MM.1S (cell line): ENCODE measurements at regions not wholly inside any gene's neighbourhood (a gene's known extent, or its start where the extent isn't known, plus 50 kb on each side); places are given as distances from the start of the nearest gene placed in this dataset.

Source experiments
- DNase-seq: peaks from one replicate; pipeline ENCODE4 v3.0.0-alpha.2; 2015
- H2AFZ ChIP-seq: fragments of 300-600 bp; sonication (generic); 2 replicates; pipeline ENCODE4 v1.6.0; 2016; ENCODE audit warnings: antibody characterized with exemption, low read length
- H3F3A ChIP-seq: fragments of 300-600 bp; sonication (generic); 2 replicates; pipeline ENCODE4 v1.6.1; 2016; ENCODE audit warnings: mild to moderate bottlenecking, antibody characterized with exemption, low read length, moderate library complexity, mixed read lengths; ENCODE audit not compliant: insufficient read depth
- H3K27ac ChIP-seq: fragments of 300-600 bp; sonication (generic); 2 replicates; pipeline ENCODE4 v1.5.1; 2016; ENCODE audit warnings: mild to moderate bottlenecking, low read length
- H3K27me3 ChIP-seq: fragments of 300-600 bp; sonication (generic); replicated peaks from 2 replicates; pipeline ENCODE4 v1.6.0; 2016; ENCODE audit warnings: low read length; ENCODE audit not compliant: insufficient read depth
- H3K36me3 ChIP-seq: fragments of 300-600 bp; sonication (generic); replicated peaks from 2 replicates; pipeline ENCODE4 v1.6.1; 2016; ENCODE audit warnings: mild to moderate bottlenecking, low read length, mixed read lengths; ENCODE audit not compliant: insufficient read depth
- H3K4me1 ChIP-seq: fragments of 300-600 bp; sonication (generic); 2 replicates; pipeline ENCODE4 v1.6.1; 2016; ENCODE audit warnings: low read length, mixed read lengths
- H3K4me2 ChIP-seq: fragments of 300-600 bp; sonication (generic); 2 replicates; pipeline ENCODE4 v1.6.0; 2016; ENCODE audit warnings: low read depth, low read length
- H3K4me3 ChIP-seq: fragments of 300-600 bp; sonication (generic); 2 replicates; pipeline ENCODE4 v1.5.1; 2016; ENCODE audit warnings: low read length, mixed read lengths
- H3K79me2 ChIP-seq: fragments of 300-600 bp; sonication (generic); 2 replicates; pipeline ENCODE4 v1.6.1; 2016; ENCODE audit warnings: mixed run types, low read length, mixed read lengths
- H3K9ac ChIP-seq: fragments of 300-600 bp; sonication (generic); 2 replicates; pipeline ENCODE4 v1.6.1; 2016; ENCODE audit warnings: low read length, mixed read lengths
- H3K9me2 ChIP-seq: fragments of 300-600 bp; sonication (generic); replicated peaks from 2 replicates; pipeline ENCODE4 v1.6.1; 2016; ENCODE audit warnings: mild to moderate bottlenecking, low read length, mixed read lengths; ENCODE audit not compliant: insufficient read depth
- H3K9me3 ChIP-seq: fragments of 300-600 bp; sonication (generic); replicated peaks from 2 replicates; pipeline ENCODE4 v1.6.1; 2016; ENCODE audit warnings: mild to moderate bottlenecking, low read length, mixed read lengths; ENCODE audit not compliant: insufficient read depth
- H4K20me1 ChIP-seq: fragments of 300-600 bp; sonication (generic); 2 replicates; pipeline ENCODE4 v1.6.1; 2016; ENCODE audit warnings: mild to moderate bottlenecking, low read length, moderate library complexity, mixed read lengths; ENCODE audit not compliant: insufficient read depth
- CTCF ChIP-seq: fragments of 300-600 bp; sonication (generic); IDR thresholded peaks from 2 replicates; pipeline ENCODE4 v1.5.1; 2016; ENCODE audit warnings: antibody characterized with exemption, low read length, mixed read lengths
- EZH2 ChIP-seq: fragments of 300-600 bp; sonication (generic); optimal IDR thresholded peaks from 2 replicates; pipeline ENCODE3; 2017; ENCODE audit warnings: low read depth, mild to moderate bottlenecking, antibody characterized with exemption, low read length, mixed read lengths
- EZH2phosphoT487 ChIP-seq: fragments of 300-600 bp; sonication (generic); IDR thresholded peaks from 2 replicates; pipeline ENCODE4 v1.6.1; 2018; ENCODE audit warnings: antibody characterized with exemption, low read length

- Histone ChIP-seq H3K9me3 (no peaks in the 10 kb centered on the region), H2AFZ (no peak overlapping the region), H4K20me1 (no peaks in the 10 kb centered on the region), H3K9ac (no peak overlapping the region), H3K27ac (no peak overlapping the region), H3K27me3 (no peaks in the 10 kb centered on the region), H3K4me2 (no peak overlapping the region), H3K79me2 (no peaks in the 10 kb centered on the region), H3F3A (no peaks in the 10 kb centered on the region), H3K4me1 (no peaks in the 10 kb centered on the region), H3K4me3 (no peak overlapping the region), H3K9me2 (no peaks in the 10 kb centered on the region), H3K36me3 (no peaks in the 10 kb centered on the region)
- no peak for TF ChIP-seq EZH2phosphoT487
- no peak for TF ChIP-seq EZH2
- TF ChIP-seq CTCF: no peak
- DNase-seq: no peak
Measured at GRCh38 chr14:32018391-32019092, 58.6 kb upstream of the ARHGAP5 start.

- no peaks in the 10 kb centered on the region for H3F3A ChIP-seq
- no peak for TF ChIP-seq CTCF
- TF ChIP-seq EZH2phosphoT487: no peak
- no peak for TF ChIP-seq EZH2
Measured at GRCh38 chr14:32019276-32019675, 57.8 kb upstream of the ARHGAP5 start.

GRCh38 chr14:32020882-32021281 lies 56.2 kb upstream of the ARHGAP5 start:
- H3K27me3 ChIP-seq: no peaks in the 10 kb centered on the region
- H3F3A ChIP-seq: no peaks in the 10 kb centered on the region
- H3K9ac ChIP-seq: no peak overlapping the region
- no peaks in the 10 kb centered on the region for H4K20me1 ChIP-seq
- no peak overlapping the region for H3K27ac ChIP-seq
- DNase-seq: no peak
- no peak overlapping the region for H2AFZ ChIP-seq
- no peaks in the 10 kb centered on the region for H3K79me2 ChIP-seq
- H3K9me3 ChIP-seq: no peaks in the 10 kb centered on the region
- no peaks in the 10 kb centered on the region for H3K36me3 ChIP-seq
- H3K4me1 ChIP-seq: no peaks in the 10 kb centered on the region
- no peak overlapping the region for H3K4me2 ChIP-seq
- no peak overlapping the region for H3K4me3 ChIP-seq
- TF ChIP-seq CTCF: no peak
- TF ChIP-seq EZH2phosphoT487: no peak
- TF ChIP-seq EZH2: no peak
- H3K9me2 ChIP-seq: no peaks in the 10 kb centered on the region

More at GRCh38 chr14:32019276-32019675, 57.8 kb upstream of the ARHGAP5 start:
- no peak overlapping the region for H3K9ac ChIP-seq
- H2AFZ ChIP-seq: no peak overlapping the region
- no peaks in the 10 kb centered on the region for H3K79me2 ChIP-seq
- DNase-seq: no peak
- no peak overlapping the region for H3K4me2 ChIP-seq
- no peaks in the 10 kb centered on the region for H3K36me3 ChIP-seq
- H3K27me3 ChIP-seq: no peaks in the 10 kb centered on the region
- H3K9me3 ChIP-seq: no peaks in the 10 kb centered on the region
- no peaks in the 10 kb centered on the region for H3K9me2 ChIP-seq
- H3K4me1 ChIP-seq: no peaks in the 10 kb centered on the region
- H3K4me3 ChIP-seq: no peak overlapping the region
- no peak overlapping the region for H3K27ac ChIP-seq
- H4K20me1 ChIP-seq: no peaks in the 10 kb centered on the region
